Cardiac fibroblast (primary cell): ENCODE measurements at regions not wholly inside any gene's neighbourhood (a gene's known extent, or its start where the extent isn't known, plus 50 kb on each side); places are given as distances from the start of the nearest gene placed in this dataset.
"Not testable (repeated sequence)": the region's sequence is repeated elsewhere in the genome, so short reads cannot be mapped to it uniquely, and the experiment has no call there.

ENCODE experiments used
- DNase-seq, 2 donors: peaks; one replicate each; pipeline versions ENCODE4 v3.0.0 to v3.0.0-alpha.2; 2010; ENCODE audit warnings: low read depth in 2 of 2
- H3K4me3 ChIP-seq, 2 donors: replicated peaks in 1 of 2; 1 replicate in 1 of 2; 2 replicates in 1 of 2; pipeline ENCODE4 v1.5.1; 2011; ENCODE audit warnings: low read depth in 2 of 2, low read length in 2 of 2, mild to moderate bottlenecking in 2 of 2, moderate library complexity in 1 of 2
- CTCF ChIP-seq: IDR thresholded peaks from one replicate; pipeline ENCODE4 v1.5.1; 2011; ENCODE audit warnings: low read depth, mild to moderate bottlenecking, low read length, inconsistent platforms

- no peak for DNase-seq
- TF ChIP-seq CTCF: no peak
- H3K4me3 ChIP-seq: no peak overlapping the region
Observed at GRCh38 chr6:144624246-144624645, 339.1 kb downstream of the UTRN start.

- no peak for TF ChIP-seq CTCF
- DNase-seq: no peak
- no peak overlapping the region for H3K4me3 ChIP-seq
Observed at GRCh38 chr6:144624716-144625115, 339.6 kb downstream of the UTRN start.

- no peak for DNase-seq
- no peak for TF ChIP-seq CTCF
Observed at GRCh38 chr6:144630857-144631256, 345.7 kb downstream of the UTRN start.

GRCh38 chr6:144632266-144632665 lies 347.1 kb downstream of the UTRN start:
- no peak for TF ChIP-seq CTCF
- DNase-seq: no peak
- H3K4me3 ChIP-seq: no peak overlapping the region

More at GRCh38 chr6:144630857-144631256, 345.7 kb downstream of the UTRN start:
- no peak overlapping the region for H3K4me3 ChIP-seq

- H3K4me3 ChIP-seq: no peak overlapping the region
- no peak for TF ChIP-seq CTCF
- DNase-seq: no peak
Observed at GRCh38 chr6:144633886-144634285, 348.8 kb downstream of the UTRN start.

- no peak for DNase-seq
- no peak overlapping the region for H3K4me3 ChIP-seq
- TF ChIP-seq CTCF: no peak
Observed at GRCh38 chr6:144634371-144634770, 349.2 kb downstream of the UTRN start.

GRCh38 chr6:144635051-144635450 lies 349.9 kb downstream of the UTRN start:
- no peak for TF ChIP-seq CTCF
- H3K4me3 ChIP-seq: no peak overlapping the region
- DNase-seq: no peak

- DNase-seq, H3K4me3 ChIP-seq: not testable (repeated sequence)
Observed at GRCh38 chr6:144636025-144636424, 350.9 kb downstream of the UTRN start.
